ENCODE measurements at regions not wholly inside any gene's neighbourhood (a gene's known extent, or its start where the extent isn't known, plus 50 kb on each side); places are given as distances from the start of the nearest gene placed in this dataset.
A peak's percentile ranks its signal among the peaks of the same experiment; 100 is the strongest.

DNA sequence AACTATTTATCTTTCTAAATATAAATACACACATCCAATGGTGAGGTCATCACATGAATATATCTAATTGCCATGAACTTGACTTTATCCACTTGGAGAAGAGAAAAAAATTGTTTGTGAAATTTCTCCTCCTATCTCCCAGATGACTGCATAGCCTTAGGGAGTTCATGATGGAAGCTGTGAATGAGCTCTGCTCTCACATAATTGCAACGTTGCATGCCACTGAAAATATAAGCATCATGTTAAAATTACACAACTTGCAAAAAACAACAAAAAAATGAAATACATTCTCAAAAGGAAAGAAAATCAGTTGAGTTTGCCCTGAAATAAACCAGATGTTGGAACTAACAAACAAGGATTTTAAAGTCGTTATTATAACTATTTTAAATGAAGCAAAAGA lies 50.6 kb upstream of the OSR1 start:
- Histone ChIP-seq H3K4me3 (ENCODE audit: low read depth in 1 of 3, low read length in 3 of 3) (no peak overlapping the region), H3K27me3 (ENCODE audit: control insufficient read depth in 3 of 3, insufficient read depth in 3 of 3, low read length in 3 of 3) (no peaks in the 10 kb centered on the region), H3K36me3 (ENCODE audit: control insufficient read depth in 3 of 3, insufficient read depth in 2 of 3, low read depth in 1 of 3, low read length in 3 of 3) (no peaks in the 10 kb centered on the region), H3K4me1 (ENCODE audit: control insufficient read depth in 3 of 3, insufficient read depth in 2 of 3, low read depth in 1 of 3, low read length in 2 of 3) (no peaks in the 10 kb centered on the region), H3K9me3 (ENCODE audit: control insufficient read depth in 2 of 2, insufficient read depth in 1 of 2, low read depth in 1 of 2, low read length in 1 of 2) (peaks cover 0 to 6% of the 10 kb centered on the region in 2 donors), H3K27ac (ENCODE audit: low read depth in 1 of 3, low read length in 2 of 3) (no peak overlapping the region)
- FAIRE-seq (peak; percentile 10), DNase-seq (no peak)
- WGBS, 3 donors = 50 to 64% (median 58%) methylated on average over 2 of the region's 2 CpGs

DNA sequence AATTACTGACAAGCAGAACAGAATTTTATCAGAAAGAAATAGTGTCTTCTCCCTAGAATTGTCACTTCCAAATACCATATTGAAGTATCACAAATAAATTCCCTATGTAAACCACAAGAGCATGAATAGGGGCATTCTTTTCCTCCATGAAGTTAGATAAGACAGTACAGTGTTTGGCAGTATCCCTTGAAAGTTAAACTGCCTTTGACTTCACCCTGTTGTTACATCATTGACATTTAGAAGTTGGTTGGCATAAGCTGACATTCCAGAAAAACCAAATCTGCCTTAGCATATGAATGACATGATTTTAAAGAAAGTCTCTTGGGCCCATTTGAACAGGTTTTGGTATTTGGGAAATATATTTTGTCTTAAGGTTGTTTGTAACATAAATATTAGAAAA lies 50.2 kb upstream of the OSR1 start:
- Histone ChIP-seq H3K27ac (ENCODE audit: low read depth in 1 of 3, low read length in 2 of 3) (no peak overlapping the region), H3K4me1 (ENCODE audit: control insufficient read depth in 3 of 3, insufficient read depth in 2 of 3, low read depth in 1 of 3, low read length in 2 of 3) (no peaks in the 10 kb centered on the region), H3K4me3 (ENCODE audit: low read depth in 1 of 3, low read length in 3 of 3) (no peak overlapping the region), H3K36me3 (ENCODE audit: control insufficient read depth in 3 of 3, insufficient read depth in 2 of 3, low read depth in 1 of 3, low read length in 3 of 3) (no peaks in the 10 kb centered on the region), H3K9me3 (ENCODE audit: control insufficient read depth in 2 of 2, insufficient read depth in 1 of 2, low read depth in 1 of 2, low read length in 1 of 2) (peaks cover 0 to 6% of the 10 kb centered on the region in 2 donors), H3K27me3 (ENCODE audit: control insufficient read depth in 3 of 3, insufficient read depth in 3 of 3, low read length in 3 of 3) (peaks cover 0 to 2% (median 0%) of the 10 kb centered on the region in 3 donors)
- FAIRE-seq (no peak), DNase-seq (no peak)
